ENCODE measurements at regions not wholly inside any gene's neighbourhood (a gene's known extent, or its start where the extent isn't known, plus 50 kb on each side); places are given as distances from the start of the nearest gene placed in this dataset.
"Not testable (repeated sequence)": the region's sequence is repeated elsewhere in the genome, so short reads cannot be mapped to it uniquely, and the experiment has no call there.

DNA sequence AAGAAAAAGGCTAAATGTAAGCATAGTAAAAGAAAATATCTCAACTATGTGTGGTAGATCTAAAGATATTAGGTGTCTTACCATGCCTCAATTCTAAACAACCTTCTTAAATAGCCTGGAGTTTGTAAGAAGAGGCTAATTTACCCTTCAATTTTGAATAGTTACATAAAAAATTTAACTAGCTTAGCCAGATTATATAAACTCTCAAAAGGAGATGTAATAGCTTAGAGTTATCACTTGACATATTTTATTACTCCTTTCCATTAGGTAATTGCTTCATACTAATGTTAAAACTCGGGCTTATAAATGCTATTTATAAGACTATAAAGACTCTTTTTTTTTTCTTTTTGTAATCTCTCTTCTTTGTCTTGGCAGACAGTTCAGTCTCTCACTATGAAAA lies 297.5 kb upstream of the PABPC4L start:
- WGBS, 2 donors (ENCODE audit: low coverage in 1 of 2): 10 to 27% methylated on average over 1 of the region's 1 CpG
- H3K27ac ChIP-seq: no peak overlapping the region
- no peaks in the 10 kb centered on the region for H3K4me1 ChIP-seq
- H3K36me3 ChIP-seq: no peaks in the 10 kb centered on the region
- no peak overlapping the region for H3K4me3 ChIP-seq
- no peak for ATAC-seq
- H3K27me3 ChIP-seq: no peaks in the 10 kb centered on the region
- TF ChIP-seq POLR2A (IDR thresholded peaks at IDR 0.05) (no peak), EP300 (IDR thresholded peaks at IDR 0.05) (no peak), POLR2AphosphoS5 (IDR thresholded peaks at IDR 0.05) (no peak)
- TF ChIP-seq, protein P1, sequence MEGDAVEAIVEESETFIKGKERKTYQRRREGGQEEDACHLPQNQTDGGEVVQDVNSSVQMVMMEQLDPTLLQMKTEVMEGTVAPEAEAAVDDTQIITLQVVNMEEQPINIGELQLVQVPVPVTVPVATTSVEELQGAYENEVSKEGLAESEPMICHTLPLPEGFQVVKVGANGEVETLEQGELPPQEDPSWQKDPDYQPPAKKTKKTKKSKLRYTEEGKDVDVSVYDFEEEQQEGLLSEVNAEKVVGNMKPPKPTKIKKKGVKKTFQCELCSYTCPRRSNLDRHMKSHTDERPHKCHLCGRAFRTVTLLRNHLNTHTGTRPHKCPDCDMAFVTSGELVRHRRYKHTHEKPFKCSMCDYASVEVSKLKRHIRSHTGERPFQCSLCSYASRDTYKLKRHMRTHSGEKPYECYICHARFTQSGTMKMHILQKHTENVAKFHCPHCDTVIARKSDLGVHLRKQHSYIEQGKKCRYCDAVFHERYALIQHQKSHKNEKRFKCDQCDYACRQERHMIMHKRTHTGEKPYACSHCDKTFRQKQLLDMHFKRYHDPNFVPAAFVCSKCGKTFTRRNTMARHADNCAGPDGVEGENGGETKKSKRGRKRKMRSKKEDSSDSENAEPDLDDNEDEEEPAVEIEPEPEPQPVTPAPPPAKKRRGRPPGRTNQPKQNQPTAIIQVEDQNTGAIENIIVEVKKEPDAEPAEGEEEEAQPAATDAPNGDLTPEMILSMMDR (IDR thresholded peaks at IDR 0.05): no peak
- H3K9me3 ChIP-seq: no peaks in the 10 kb centered on the region

DNA sequence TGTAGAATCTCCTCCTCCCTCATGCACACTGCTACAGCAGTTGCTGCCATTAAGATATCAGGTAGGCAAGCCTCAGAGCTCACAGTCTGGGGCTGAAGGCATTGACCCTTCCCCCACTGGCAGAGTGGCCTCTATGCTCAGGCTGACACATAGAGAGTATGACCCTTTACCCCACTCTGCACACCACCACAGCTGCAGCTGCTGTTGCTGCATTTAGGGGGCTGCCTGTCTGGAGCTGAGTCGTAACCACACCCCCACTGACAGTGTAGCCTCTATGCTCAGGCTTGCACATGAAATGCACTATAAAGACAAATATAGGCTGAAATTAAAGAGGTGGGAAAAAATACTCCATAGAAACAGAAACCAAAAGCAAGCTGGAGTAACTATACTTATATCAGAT lies 289.3 kb upstream of the PABPC4L start:
- no peak for ATAC-seq
- Histone ChIP-seq H3K4me1 (no peaks in the 10 kb centered on the region), H3K4me3 (no peak overlapping the region), H3K27me3 (no peaks in the 10 kb centered on the region), H3K36me3 (no peaks in the 10 kb centered on the region), H3K9me3 (no peaks in the 10 kb centered on the region), H3K27ac (no peak overlapping the region)
- TF ChIP-seq EP300 (IDR thresholded peaks at IDR 0.05): no peak
- no peak for TF ChIP-seq POLR2AphosphoS5 (IDR thresholded peaks at IDR 0.05)
- no peak for TF ChIP-seq POLR2A (IDR thresholded peaks at IDR 0.05)
- TF ChIP-seq, protein P1 (IDR thresholded peaks at IDR 0.05): no peak
- WGBS, 2 donors (ENCODE audit: low coverage in 1 of 2): 80% methylated on average over 1 of the region's 1 CpG; no CpG with 5 or more reads in 1 of the 2 donors

DNA sequence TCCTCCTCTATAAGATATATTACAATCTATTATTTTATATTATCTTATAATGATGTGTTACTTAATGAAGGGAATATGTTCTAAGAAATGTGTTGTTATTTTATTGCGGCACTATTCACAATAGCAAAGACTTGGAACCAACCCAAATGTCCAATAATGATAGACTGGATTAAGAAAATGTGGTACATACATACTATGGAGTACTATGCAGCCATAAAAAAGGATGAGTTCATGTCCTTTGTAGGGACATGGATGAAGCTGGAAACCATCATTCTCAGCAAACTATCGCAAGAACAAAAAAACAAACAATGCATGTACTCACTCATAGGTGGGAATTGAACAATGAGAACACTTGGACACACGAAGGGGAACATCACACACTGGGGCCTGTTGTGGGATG lies 281.9 kb upstream of the PABPC4L start:
- not testable (repeated sequence) for H3K27ac ChIP-seq, H3K36me3 ChIP-seq, ATAC-seq, H3K4me3 ChIP-seq, H3K27me3 ChIP-seq, H3K9me3 ChIP-seq, H3K4me1 ChIP-seq
- WGBS, 2 donors (ENCODE audit: low coverage in 1 of 2): 97 to 100% methylated on average over 1 to 3 of the region's 3 CpGs

DNA sequence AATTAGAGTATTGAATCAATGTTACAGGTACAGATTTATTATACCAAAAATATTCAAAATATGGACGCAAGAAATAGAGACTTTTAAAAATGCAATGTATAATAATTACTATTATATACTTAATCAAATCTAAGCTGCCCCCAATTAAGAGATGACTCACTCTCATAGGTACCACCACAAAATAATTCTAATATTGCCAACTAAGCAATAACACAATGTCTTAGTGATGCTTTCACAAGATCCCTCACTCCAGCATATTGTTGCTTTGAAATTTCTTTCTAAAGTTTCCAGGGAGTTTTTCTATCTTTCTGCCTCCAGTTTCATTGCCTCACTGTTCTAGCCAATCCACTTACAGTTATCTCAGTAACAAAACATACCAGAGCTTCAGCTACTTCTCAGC lies 270.0 kb upstream of the PABPC4L start:
- Histone ChIP-seq H3K27ac (no peak overlapping the region), H3K27me3 (no peaks in the 10 kb centered on the region), H3K4me1 (peaks cover 0 to 2% (median 0%) of the 10 kb centered on the region in 3 donors), H3K9me3 (no peaks in the 10 kb centered on the region), H3K4me3 (no peak overlapping the region), H3K36me3 (no peaks in the 10 kb centered on the region)
- no peak for TF ChIP-seq POLR2A (IDR thresholded peaks at IDR 0.05)
- no peak for TF ChIP-seq POLR2AphosphoS5 (IDR thresholded peaks at IDR 0.05)
- TF ChIP-seq, protein P1 (IDR thresholded peaks at IDR 0.05): no peak
- TF ChIP-seq EP300 (IDR thresholded peaks at IDR 0.05): no peak
- WGBS, 2 donors (ENCODE audit: low coverage in 1 of 2): 88 to 100% methylated on average over 1 of the region's 1 CpG
- no peak for ATAC-seq

DNA sequence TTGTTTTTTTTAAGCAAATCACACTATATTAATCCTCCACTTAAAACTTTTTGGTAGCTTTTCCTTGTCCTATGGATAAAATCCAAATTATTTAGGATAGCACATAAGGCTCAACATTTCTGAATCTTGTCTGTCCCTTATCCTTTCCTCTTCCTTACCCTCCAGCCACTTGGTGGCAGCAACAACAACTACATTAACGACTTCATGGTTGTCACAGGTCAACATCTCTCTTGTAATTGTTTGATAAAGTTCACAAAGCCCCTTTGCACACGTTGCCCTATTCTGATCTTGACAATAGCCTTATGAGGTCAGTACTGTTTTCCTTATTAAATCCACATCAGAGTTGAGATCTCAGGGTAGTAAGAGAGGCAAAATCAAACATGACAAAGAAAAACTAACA lies 269.0 kb upstream of the PABPC4L start:
- Histone ChIP-seq H3K9me3 (no peaks in the 10 kb centered on the region), H3K4me3 (no peak overlapping the region), H3K27ac (no peak overlapping the region), H3K27me3 (no peaks in the 10 kb centered on the region), H3K36me3 (no peaks in the 10 kb centered on the region), H3K4me1 (peaks cover 0 to 2% (median 0%) of the 10 kb centered on the region in 3 donors)
- no peak for ATAC-seq
- TF ChIP-seq, protein P1 (IDR thresholded peaks at IDR 0.05): peak in 1 of 4 experiments; percentile 30
- no peak for TF ChIP-seq POLR2A (IDR thresholded peaks at IDR 0.05)
- 32% methylated on average over 2 of the region's 2 CpGs for WGBS, 2 donors (ENCODE audit: low coverage in 1 of 2)

DNA sequence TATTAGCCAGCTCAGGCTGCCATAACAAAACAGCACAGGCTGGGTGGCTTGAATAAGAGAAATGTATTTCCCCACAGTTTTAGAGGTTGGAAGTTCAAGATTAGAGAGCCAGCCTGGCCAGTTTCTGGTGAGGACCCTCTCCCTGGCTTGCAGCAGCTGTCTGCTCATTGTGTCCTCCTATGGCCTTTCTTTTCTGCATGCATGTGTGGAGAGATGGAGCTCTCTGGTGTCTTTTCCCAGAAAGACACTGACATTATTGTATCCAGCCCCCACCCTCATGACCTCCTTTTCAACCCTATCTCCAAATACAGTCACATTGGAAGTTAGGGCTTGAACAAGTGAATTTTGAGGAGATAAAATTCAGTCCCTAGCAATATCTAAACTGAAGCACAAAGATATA lies 263.8 kb upstream of the PABPC4L start:
- Histone ChIP-seq H3K4me3 (no peak overlapping the region), H3K9me3 (no peaks in the 10 kb centered on the region), H3K27ac (no peak overlapping the region), H3K27me3 (no peaks in the 10 kb centered on the region), H3K36me3 (no peaks in the 10 kb centered on the region), H3K4me1 (no peaks in the 10 kb centered on the region)
- TF ChIP-seq EP300 (IDR thresholded peaks at IDR 0.05) (no peak), POLR2A (IDR thresholded peaks at IDR 0.05) (no peak), POLR2AphosphoS5 (IDR thresholded peaks at IDR 0.05) (no peak)
- TF ChIP-seq, protein P1 (IDR thresholded peaks at IDR 0.05): no peak
- no peak for ATAC-seq

All from gastroesophageal sphincter (tissue), 4 donors.